ENCODE measurements at regions not wholly inside any gene's neighbourhood (a gene's known extent, or its start where the extent isn't known, plus 50 kb on each side); places are given as distances from the start of the nearest gene placed in this dataset.
"Not testable (repeated sequence)": the region's sequence is repeated elsewhere in the genome, so short reads cannot be mapped to it uniquely, and the experiment has no call there.

DNA sequence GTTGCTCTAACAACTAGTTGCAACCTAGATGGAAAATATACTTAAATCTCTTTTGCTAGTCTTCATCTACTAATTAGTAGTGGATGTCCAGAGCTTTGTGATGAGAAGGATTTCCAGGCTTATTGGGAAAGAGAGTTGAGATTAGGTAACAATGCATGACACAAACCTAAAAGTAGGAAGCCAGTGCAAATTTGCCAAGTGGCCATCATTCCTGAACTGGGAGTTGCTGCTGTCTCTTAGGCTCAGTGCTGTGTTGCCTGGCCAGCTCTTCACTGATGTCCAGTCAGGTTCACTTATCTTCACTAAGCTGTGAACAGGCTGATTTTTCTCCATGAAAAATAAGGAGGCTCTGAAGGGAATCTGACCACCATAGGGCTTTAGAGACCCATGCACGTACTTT is 105.6 kb upstream of the AMOT start:
- DNase-seq (ENCODE audit: low read depth): no peak
- H3K4me3 ChIP-seq (ENCODE audit: low read depth, low read length): no peak overlapping the region
- TF ChIP-seq, protein P1, sequence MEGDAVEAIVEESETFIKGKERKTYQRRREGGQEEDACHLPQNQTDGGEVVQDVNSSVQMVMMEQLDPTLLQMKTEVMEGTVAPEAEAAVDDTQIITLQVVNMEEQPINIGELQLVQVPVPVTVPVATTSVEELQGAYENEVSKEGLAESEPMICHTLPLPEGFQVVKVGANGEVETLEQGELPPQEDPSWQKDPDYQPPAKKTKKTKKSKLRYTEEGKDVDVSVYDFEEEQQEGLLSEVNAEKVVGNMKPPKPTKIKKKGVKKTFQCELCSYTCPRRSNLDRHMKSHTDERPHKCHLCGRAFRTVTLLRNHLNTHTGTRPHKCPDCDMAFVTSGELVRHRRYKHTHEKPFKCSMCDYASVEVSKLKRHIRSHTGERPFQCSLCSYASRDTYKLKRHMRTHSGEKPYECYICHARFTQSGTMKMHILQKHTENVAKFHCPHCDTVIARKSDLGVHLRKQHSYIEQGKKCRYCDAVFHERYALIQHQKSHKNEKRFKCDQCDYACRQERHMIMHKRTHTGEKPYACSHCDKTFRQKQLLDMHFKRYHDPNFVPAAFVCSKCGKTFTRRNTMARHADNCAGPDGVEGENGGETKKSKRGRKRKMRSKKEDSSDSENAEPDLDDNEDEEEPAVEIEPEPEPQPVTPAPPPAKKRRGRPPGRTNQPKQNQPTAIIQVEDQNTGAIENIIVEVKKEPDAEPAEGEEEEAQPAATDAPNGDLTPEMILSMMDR (IDR thresholded peaks at IDR 0.05; ENCODE audit: insufficient read depth, low read length): no peak

- TF ChIP-seq, protein P1 (IDR thresholded peaks at IDR 0.05; ENCODE audit: insufficient read depth, low read length): no peak
- no peak for DNase-seq (ENCODE audit: low read depth)
- no peak overlapping the region for H3K4me3 ChIP-seq (ENCODE audit: low read depth, low read length)
These were observed 105.2 kb upstream of the AMOT start for GRCh38 chrX:112945826-112946225.

GRCh38 chrX:112941209-112941837 is 100.7 kb upstream of the AMOT start:
- DNase-seq (ENCODE audit: low read depth): no peak
- TF ChIP-seq, protein P1 (IDR thresholded peaks at IDR 0.05; ENCODE audit: insufficient read depth, low read length): no peak
- no peak overlapping the region for H3K4me3 ChIP-seq (ENCODE audit: low read depth, low read length)

DNA sequence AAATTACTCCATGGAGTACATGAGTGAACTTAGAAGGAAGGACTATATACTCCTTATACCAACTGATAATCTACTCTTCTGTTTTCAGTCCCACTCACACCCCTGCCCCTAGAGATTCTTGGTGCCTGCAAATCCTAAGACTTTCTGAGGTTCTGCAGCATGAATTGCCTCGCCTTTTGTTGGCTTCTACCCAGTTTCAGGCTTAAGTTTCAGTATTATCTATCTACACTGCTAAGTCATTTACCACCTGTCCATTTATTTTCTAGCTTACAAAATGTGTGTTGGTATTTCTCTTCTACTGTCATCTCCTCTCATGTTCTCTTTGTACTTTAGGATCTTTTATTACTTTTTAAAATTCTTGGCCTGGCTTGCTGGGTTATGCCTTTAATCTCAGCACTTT is 94.4 kb upstream of the AMOT start:
- DNase-seq (ENCODE audit: low read depth): no peak
- TF ChIP-seq, protein P1 (IDR thresholded peaks at IDR 0.05; ENCODE audit: insufficient read depth, low read length): no peak
- H3K4me3 ChIP-seq (ENCODE audit: low read depth, low read length): no peak overlapping the region

DNA sequence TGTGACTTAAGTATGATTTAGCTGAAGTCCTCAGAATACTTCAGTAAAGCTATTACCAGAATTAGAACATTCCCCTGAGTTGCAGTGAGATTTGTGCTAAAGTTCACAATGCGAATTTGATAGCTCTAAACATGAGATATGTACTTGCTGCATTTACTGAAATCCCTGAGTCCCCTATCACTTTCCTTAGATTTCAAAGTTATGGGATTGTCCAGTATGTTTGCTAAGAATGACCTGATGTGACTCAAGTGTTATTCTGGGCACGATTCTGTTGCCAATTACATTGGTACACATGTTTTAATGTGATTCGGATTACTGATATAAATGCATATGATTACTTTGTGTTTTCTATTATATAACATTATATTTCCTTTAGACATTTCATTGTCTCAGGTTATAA is 91.3 kb upstream of the AMOT start:
- no peak for DNase-seq (ENCODE audit: low read depth)
- no peak overlapping the region for H3K4me3 ChIP-seq (ENCODE audit: low read depth, low read length)
- TF ChIP-seq, protein P1 (IDR thresholded peaks at IDR 0.05; ENCODE audit: insufficient read depth, low read length): no peak

GRCh38 chrX:112931478-112931877 is 90.8 kb upstream of the AMOT start:
- TF ChIP-seq, protein P1 (IDR thresholded peaks at IDR 0.05; ENCODE audit: insufficient read depth, low read length): no peak
- no peak overlapping the region for H3K4me3 ChIP-seq (ENCODE audit: low read depth, low read length)
- no peak for DNase-seq (ENCODE audit: low read depth)

GRCh38 chrX:112923381-112923780 is 82.8 kb upstream of the AMOT start:
- not testable (repeated sequence) for DNase-seq (ENCODE audit: low read depth); H3K4me3 ChIP-seq (ENCODE audit: low read depth, low read length)
